ENCODE measurements at regions not wholly inside any gene's neighbourhood (a gene's known extent, or its start where the extent isn't known, plus 50 kb on each side); places are given as distances from the start of the nearest gene placed in this dataset.
A peak's percentile ranks its signal among the peaks of the same experiment; 100 is the strongest.

GRCh38 chr6:45737331-45738056, 278.2 kb downstream of the CLIC5 start:
- peak overlapping the region; percentile 69 for H3K27ac ChIP-seq
- H4K20me1 ChIP-seq (ENCODE audit: insufficient read depth) = no peaks in the 10 kb centered on the region
- H3K79me2 ChIP-seq (ENCODE audit: insufficient read depth, low read depth) = no peaks in the 10 kb centered on the region
- H3K27me3 ChIP-seq (ENCODE audit: insufficient read depth, low read depth) = no peaks in the 10 kb centered on the region
- H2AFZ ChIP-seq (ENCODE audit: low read depth) = no peak overlapping the region
- TF ChIP-seq, protein P1, sequence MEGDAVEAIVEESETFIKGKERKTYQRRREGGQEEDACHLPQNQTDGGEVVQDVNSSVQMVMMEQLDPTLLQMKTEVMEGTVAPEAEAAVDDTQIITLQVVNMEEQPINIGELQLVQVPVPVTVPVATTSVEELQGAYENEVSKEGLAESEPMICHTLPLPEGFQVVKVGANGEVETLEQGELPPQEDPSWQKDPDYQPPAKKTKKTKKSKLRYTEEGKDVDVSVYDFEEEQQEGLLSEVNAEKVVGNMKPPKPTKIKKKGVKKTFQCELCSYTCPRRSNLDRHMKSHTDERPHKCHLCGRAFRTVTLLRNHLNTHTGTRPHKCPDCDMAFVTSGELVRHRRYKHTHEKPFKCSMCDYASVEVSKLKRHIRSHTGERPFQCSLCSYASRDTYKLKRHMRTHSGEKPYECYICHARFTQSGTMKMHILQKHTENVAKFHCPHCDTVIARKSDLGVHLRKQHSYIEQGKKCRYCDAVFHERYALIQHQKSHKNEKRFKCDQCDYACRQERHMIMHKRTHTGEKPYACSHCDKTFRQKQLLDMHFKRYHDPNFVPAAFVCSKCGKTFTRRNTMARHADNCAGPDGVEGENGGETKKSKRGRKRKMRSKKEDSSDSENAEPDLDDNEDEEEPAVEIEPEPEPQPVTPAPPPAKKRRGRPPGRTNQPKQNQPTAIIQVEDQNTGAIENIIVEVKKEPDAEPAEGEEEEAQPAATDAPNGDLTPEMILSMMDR (conservative IDR thresholded peaks at IDR 0.05; ENCODE audit: low read depth, low read length) = no peak
- H3K4me1 ChIP-seq (ENCODE audit: low read depth, poor library complexity, severe bottlenecking) = peaks cover 76% of the 10 kb centered on the region
- H3K4me2 ChIP-seq = peak overlapping the region; percentile 96
- H3K36me3 ChIP-seq (ENCODE audit: insufficient read depth) = no peaks in the 10 kb centered on the region
- H3K9ac ChIP-seq = peak overlapping the region; percentile 24; the same call in 1 of the 2 replicates
- no peak overlapping the region for H3K4me3 ChIP-seq (IDR thresholded peaks at IDR 0.05; ENCODE audit: insufficient read depth, low read depth, low read length)

DNA sequence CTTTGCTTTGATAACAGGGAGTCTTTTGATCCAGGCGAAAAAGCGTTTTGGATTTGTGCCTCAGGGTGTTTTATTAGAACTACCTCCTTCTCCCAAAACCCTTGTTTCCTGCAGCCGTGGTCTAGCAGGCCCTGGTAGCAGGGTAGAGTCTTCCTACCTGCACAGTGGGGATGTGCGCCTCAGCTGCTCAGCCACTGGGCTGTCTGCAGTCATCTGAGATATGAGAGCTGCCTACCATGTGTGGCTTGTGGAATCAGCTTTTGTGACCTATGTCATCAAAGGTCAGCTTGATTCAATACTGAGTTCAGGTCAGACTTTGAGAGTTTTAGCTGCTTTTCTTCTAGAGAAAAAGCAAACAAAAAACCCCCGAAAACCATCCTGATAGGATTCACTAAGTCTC, 279.5 kb downstream of the CLIC5 start:
- H3K4me1 ChIP-seq (ENCODE audit: low read depth, poor library complexity, severe bottlenecking) = peaks cover 62% of the 10 kb centered on the region
- H4K20me1 ChIP-seq (ENCODE audit: insufficient read depth) = no peaks in the 10 kb centered on the region
- H3K27me3 ChIP-seq (ENCODE audit: insufficient read depth, low read depth) = no peaks in the 10 kb centered on the region
- no peak overlapping the region for H2AFZ ChIP-seq (ENCODE audit: low read depth)
- H3K27ac ChIP-seq = peak overlapping the region; percentile 12; the same call in 1 of the 2 replicates
- H3K36me3 ChIP-seq (ENCODE audit: insufficient read depth) = no peaks in the 10 kb centered on the region
- no peak overlapping the region for H3K4me3 ChIP-seq (IDR thresholded peaks at IDR 0.05; ENCODE audit: insufficient read depth, low read depth, low read length)
- no peaks in the 10 kb centered on the region for H3K79me2 ChIP-seq (ENCODE audit: insufficient read depth, low read depth)
- peak overlapping the region; percentile 96 for H3K4me2 ChIP-seq
- TF ChIP-seq, protein P1 (conservative IDR thresholded peaks at IDR 0.05; ENCODE audit: low read depth, low read length) = no peak
- no peak overlapping the region for H3K9ac ChIP-seq

DNA sequence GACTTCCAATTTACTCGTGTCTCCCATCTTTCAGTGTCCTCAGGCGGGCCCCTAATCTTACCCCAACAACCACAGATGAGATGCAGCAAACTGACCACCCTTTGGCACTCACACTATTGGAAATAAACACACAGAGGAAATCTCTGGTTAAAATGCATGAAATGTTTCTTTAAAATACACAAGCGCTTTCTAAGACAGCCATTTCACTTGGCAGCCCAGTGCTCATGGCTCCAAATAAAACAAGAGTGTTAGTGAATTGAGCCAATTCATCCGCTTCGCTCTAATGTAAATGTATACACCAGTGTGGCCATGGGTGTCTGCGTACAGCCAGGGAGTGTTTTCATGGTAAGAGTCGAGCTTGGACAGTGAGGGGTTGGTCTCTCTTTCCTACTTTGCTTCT, 282.9 kb downstream of the CLIC5 start:
- Histone ChIP-seq H2AFZ (ENCODE audit: low read depth) (no peak overlapping the region), H3K4me2 (no peak overlapping the region), H3K4me3 (IDR thresholded peaks at IDR 0.05; ENCODE audit: insufficient read depth, low read depth, low read length) (no peak overlapping the region), H3K79me2 (ENCODE audit: insufficient read depth, low read depth) (no peaks in the 10 kb centered on the region), H3K36me3 (ENCODE audit: insufficient read depth) (no peaks in the 10 kb centered on the region), H3K9ac (no peak overlapping the region), H4K20me1 (ENCODE audit: insufficient read depth) (no peaks in the 10 kb centered on the region), H3K4me1 (ENCODE audit: low read depth, poor library complexity, severe bottlenecking) (peaks cover 47% of the 10 kb centered on the region), H3K27me3 (ENCODE audit: insufficient read depth, low read depth) (no peaks in the 10 kb centered on the region), H3K27ac (no peak overlapping the region)
- TF ChIP-seq, protein P1 (conservative IDR thresholded peaks at IDR 0.05; ENCODE audit: low read depth, low read length) = no peak

DNA sequence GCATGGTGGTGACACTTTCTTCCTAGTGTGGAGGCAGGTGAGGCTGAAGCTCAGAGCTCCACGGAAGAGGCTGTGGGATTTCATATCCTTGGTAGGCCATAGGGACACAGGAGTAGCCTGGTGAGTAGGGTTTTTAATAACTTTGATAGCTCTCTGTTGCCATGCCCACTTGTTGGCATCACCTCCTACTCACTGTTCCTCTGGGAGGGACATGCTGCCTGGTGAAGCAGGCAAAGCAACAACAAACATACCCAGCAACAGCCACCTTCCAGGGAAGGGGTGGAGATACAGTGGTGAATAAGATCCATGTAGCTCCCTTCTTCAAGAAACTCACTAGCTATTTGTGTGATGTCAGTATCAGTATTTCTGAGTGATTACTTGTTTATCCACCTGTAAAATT, 285.4 kb downstream of the CLIC5 start:
- Histone ChIP-seq H2AFZ (ENCODE audit: low read depth) (no peak overlapping the region), H3K36me3 (ENCODE audit: insufficient read depth) (no peaks in the 10 kb centered on the region), H3K4me1 (ENCODE audit: low read depth, poor library complexity, severe bottlenecking) (peaks cover 40% of the 10 kb centered on the region), H3K27ac (no peak overlapping the region), H3K9ac (no peak overlapping the region), H3K4me2 (no peak overlapping the region), H3K27me3 (ENCODE audit: insufficient read depth, low read depth) (no peaks in the 10 kb centered on the region), H3K4me3 (IDR thresholded peaks at IDR 0.05; ENCODE audit: insufficient read depth, low read depth, low read length) (no peak overlapping the region), H3K79me2 (ENCODE audit: insufficient read depth, low read depth) (no peaks in the 10 kb centered on the region), H4K20me1 (ENCODE audit: insufficient read depth) (no peaks in the 10 kb centered on the region)
- TF ChIP-seq, protein P1 (conservative IDR thresholded peaks at IDR 0.05; ENCODE audit: low read depth, low read length) = no peak
